ENCODE measurements at regions not wholly inside any gene's neighbourhood (a gene's known extent, or its start where the extent isn't known, plus 50 kb on each side); places are given as distances from the start of the nearest gene placed in this dataset.

- DNase-seq, result no peak
Measured at GRCh38 chr1:114314098-114314497, 160.4 kb upstream of the SYT6 start.

DNA sequence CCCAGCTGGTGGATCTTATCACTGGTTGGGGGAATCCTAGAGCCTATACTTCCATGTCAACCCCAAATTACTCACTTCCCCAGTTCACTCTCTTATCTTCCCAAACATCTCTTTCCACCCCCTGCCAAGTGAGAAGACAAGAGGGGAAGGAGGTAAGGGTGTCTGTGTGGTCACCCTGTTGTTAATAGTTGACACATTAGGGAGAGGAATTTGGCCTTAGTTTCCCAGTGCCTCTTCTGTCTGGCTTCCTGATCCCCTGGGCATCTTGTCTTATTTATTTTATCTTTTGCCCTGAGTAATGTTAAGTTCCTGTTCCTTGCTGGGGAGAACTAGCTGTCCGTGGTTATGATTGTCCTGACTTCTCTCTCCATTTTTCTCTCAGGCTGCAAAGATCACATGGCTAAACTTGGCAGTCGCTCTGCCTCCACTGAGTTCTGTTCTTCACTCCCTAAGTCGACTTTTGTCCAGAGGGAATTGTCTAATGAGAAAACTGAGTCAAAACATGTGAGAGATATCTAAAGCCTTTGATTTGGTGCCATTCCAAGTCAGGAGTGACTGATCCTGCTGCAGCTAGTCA, 157.1 kb upstream of the SYT6 start:
- DNase-seq, result peak; percentile 55

GRCh38 chr1:114302821-114303220, 149.2 kb upstream of the SYT6 start:
- DNase-seq, result no peak

DNA sequence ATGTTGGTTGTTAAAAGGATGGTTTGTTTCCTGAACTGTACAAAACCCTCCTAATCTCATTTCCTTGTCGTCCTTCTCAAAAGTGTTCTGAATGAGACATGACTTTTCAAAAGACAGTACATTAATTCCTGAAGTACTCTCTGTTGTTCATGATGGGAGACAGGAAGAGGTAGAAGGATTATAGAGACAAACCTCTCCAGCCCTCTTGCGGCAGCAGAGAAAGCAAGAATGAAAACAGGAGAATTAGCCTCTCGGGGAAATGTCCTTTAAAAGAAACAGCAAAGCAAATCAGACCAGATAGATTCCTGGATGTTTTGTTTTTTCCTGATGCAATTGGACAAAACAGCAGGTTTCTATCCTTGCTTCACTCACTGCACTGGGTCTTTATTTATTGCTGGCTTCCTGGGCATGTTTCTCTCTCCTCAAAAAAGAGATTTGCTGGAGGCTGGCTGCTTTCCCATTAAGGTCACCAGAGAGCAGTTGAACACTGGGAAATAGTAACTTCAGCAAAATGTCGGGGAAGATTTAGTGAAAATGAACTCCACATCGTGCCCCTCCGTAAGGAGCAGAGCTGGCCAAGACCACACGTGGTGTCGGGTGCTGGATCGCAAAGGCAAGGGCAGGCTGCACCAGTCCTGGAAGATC, 145.8 kb upstream of the SYT6 start:
- no peak for DNase-seq

GRCh38 chr1:114298008-114298407, 144.3 kb upstream of the SYT6 start:
- no peak for DNase-seq

GRCh38 chr1:114296413-114296812, 142.7 kb upstream of the SYT6 start:
- no peak for DNase-seq

DNA sequence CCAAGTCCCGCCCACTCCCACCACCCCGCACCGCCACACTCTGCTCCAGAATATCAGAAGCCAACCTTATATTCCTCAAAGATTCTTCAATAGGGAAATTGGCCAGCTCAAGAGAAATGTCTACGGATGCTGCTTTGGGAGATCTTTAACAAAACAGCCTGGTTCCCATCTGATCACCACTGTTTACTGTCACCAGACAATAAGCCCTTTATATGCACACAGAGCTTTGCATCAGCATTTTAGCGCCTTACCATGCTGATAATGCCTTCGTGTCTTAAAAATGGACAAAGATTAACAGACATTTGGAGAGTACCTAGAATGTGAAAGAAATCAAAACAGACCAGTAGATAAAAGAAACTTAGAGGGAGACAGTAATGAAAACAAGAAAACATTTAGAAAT, 141.7 kb upstream of the SYT6 start:
- DNase-seq, result no peak

DNA sequence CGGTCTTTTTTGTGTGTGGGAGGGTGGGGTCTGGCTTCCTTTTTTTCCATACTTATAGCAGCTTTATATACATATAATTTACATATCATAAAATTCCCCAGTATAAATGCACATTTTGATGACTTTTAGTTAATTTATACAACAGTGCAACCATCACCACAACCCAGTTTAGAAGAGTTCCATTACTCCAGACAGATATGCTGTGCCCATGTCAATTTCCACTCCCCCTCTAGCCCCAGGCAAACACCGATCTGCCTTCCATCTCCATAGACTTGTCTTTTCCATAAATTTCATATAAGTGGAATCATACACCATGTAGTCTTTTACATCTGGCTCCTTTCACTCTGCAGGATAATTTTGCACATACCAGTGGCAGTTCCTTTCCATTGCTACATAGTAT, 139.2 kb upstream of the SYT6 start:
- DNase-seq, result no peak

DNA sequence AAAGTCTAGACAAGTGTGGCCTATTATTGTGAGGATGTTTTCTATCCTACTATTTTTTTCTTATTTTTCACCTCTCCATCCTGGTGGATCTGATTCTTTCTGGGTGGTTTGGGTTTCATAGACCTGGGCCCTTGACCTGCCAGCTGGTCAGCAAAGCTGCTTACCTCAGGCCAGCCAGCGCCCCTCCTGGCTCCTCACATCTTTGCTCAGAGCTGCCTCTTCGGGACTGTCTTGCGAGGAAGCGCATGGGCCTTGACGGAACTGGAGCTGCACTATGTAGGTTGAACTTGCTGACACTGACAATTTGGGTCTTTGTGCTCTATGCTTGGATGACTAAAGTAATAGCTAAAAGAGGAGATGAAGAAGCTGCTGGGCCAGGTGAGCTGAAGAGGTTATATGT, 138.5 kb upstream of the SYT6 start:
- DNase-seq, result no peak

DNA sequence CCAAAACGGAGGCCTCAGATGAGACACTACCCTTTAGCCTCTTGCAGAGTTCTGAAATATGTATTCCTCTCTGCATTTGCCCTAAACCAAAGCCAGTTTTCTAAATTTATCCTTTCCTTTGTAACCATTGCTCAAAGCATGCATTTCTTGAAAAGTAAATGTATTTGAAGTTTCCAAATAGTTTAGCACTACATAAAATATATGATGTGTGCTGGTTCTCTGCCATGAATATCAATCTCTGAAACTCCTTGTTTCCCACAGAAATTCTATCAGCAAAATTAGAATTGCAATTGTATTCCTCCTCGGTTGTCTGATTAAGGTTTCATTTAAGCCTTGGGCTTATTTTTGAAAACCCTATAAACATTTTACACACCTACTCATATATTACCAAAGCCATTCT, 137.1 kb upstream of the SYT6 start:
- no peak for DNase-seq

DNA sequence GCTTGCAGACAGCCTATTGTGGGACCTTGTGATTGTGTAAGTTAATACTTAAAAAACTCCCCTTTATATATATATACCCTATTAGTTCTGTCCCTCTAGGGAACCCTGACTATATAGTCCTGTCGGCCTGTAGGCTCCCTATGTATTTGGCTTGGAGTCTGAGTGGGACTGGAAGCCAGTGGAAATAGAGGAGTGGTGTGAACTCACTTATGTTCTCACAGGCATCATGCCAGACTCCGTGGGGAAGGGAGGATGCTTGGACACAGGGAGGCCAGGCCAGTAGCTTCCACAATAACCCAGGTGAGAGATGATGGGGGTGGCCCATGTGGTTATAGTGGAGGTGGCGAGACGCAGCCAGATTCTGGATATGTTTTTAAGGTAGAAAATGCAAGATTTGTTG, 136.7 kb upstream of the SYT6 start:
- DNase-seq, result no peak

DNA sequence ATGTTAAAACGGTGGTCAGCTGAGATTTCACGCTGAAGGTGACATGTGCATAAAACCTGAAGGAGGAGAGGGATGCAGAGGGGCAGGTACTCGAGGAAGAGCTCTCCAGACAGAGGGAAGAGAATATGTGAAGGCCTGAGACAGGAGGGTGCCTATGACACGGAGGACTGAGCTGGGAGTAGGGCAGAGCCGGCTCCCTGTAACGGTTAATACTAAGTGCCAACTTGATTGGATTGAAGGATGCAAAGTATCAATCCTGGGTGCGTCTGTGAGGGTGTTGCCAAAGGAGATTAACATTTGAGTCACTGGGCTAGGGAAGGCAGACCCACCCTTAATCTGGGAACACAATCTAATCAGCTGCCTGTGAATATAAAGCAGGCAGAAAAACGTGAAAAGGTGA, 136.2 kb upstream of the SYT6 start:
- DNase-seq, result no peak

DNA sequence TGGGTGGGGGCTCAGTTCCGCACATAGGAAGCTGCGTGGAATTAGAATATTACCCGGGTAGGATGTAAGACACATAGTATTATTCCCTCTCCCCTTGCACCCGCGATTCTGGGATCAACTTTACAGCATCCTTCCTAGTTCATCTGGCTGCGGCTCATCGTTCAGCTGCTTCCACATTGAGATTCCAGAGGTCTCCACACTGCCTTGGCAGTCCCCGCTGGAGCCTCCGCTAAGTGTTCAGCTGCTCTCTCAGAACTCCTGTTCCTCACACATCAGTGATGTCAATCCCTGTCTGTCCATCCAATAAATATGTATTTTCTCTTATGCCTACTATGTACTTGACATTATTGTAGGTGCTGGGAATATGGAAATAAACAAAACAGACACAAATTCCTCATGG, 135.6 kb upstream of the SYT6 start:
- DNase-seq, result no peak

DNA sequence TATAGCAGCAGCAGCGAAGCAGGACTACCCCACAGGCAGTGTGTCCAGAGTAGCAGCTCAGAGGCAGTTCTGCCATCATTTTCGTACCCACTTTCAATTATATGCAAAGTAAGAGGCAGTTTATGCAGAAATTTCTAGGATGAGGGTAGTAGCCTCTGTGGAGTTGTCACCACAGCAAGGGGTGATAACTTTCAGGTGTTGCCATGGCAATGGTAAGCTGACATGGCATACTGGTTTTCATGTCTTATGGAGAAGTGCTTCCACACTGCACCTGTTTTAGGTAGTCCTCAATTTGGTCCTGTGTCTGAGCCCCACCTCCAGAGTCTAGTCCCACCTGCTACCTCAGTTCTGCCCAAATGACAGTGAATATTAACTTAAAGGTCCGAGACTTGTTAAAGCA, 133.3 kb upstream of the SYT6 start:
- no peak for DNase-seq

GRCh38 chr1:114286179-114286578, 132.5 kb upstream of the SYT6 start:
- no peak for DNase-seq

- peak; percentile 90 for DNase-seq
Measured at GRCh38 chr1:114282751-114283403, 129.2 kb upstream of the SYT6 start.

DNA sequence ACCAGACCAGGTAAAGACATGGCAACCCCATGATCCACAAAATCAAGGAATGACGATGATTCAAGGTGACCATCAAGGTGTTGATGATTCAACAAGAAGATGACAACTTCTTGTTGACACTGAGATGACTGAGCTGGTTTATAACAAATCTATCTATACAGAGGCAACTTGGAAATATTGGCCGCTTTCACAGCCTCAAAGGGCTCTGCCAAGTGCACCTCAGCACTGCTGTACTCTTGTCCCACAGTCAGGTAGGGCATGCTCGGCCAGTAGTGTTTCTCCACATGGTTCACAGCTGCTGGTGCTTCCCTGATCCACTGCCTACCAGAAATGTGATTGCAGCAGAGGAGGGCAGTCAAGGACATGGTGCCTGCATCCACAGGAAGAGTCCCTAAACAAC, 125.2 kb upstream of the SYT6 start:
- DNase-seq, result no peak

DNA sequence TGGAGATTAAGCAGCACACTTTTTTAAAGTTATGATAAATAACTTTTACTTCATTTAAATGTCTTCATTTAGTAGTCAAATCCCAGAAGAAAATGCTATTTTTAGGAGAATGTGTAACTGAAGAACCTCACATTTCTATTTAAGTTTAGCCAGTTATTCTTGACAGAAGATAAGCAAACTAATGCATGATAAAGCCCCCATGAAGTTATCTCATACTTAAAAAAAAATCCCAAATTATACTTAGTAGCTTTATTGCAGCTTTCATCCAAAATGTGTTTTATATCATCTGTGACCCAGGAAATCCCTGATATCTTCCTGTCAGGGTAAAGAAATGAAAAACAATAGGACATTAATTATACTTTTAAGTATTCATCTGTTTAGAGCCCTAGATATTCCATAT, 124.8 kb upstream of the SYT6 start:
- DNase-seq, result no peak

- no peak for DNase-seq
Measured at GRCh38 chr1:114274621-114275317, 121.1 kb upstream of the SYT6 start.

GRCh38 chr1:114272593-114272992, 118.9 kb upstream of the SYT6 start:
- no peak for DNase-seq

DNA sequence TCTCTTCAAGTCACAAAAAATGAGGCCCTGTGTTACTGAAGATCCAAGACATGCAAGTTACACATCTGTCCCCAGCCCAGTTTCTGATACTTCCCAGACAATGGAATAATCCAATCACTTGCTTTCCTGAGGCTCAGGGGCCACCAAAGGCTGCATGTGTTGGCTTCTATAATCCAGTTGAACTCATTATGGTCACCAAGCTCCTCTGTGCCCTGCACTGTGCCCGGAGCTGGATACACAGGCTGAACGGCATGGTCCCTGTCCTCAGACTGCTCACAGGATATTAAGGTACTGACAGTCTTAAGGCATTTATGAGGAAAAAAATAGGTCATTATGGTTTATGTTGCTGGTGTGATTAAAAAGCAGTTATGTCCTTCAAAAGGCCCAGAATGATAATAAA, 117.0 kb upstream of the SYT6 start:
- no peak for DNase-seq

- DNase-seq, result no peak
Measured at GRCh38 chr1:114270282-114270681, 116.6 kb upstream of the SYT6 start.

GRCh38 chr1:114269539-114269938, 115.9 kb upstream of the SYT6 start:
- DNase-seq, result no peak

Measured in muscle of arm (tissue), 1 donor.